PFSK-1 (cell line): ENCODE measurements at regions not wholly inside any gene's neighbourhood (a gene's known extent, or its start where the extent isn't known, plus 50 kb on each side); places are given as distances from the start of the nearest gene placed in this dataset.

Source experiments
- POLR2AphosphoS5 ChIP-seq: IDR thresholded peaks from 2 replicates; pipeline ENCODE4 v1.6.1; 2012; ENCODE audit warnings: low read depth, mild to moderate bottlenecking, control low read depth, low read length, moderate library complexity
- SIN3A ChIP-seq: IDR thresholded peaks from 2 replicates; pipeline ENCODE4 v1.6.1; 2012; ENCODE audit warnings: mild to moderate bottlenecking, low read length, moderate library complexity, borderline replicate concordance; ENCODE audit not compliant: insufficient read depth

- TF ChIP-seq POLR2AphosphoS5 (no peak), SIN3A (no peak)
These were observed 161.5 kb upstream of the BLID start for GRCh38 chr11:122277493-122277892.
